ENCODE measurements at regions not wholly inside any gene's neighbourhood (a gene's known extent, or its start where the extent isn't known, plus 50 kb on each side); places are given as distances from the start of the nearest gene placed in this dataset.
"Not testable (repeated sequence)": the region's sequence is repeated elsewhere in the genome, so short reads cannot be mapped to it uniquely, and the experiment has no call there.

DNA sequence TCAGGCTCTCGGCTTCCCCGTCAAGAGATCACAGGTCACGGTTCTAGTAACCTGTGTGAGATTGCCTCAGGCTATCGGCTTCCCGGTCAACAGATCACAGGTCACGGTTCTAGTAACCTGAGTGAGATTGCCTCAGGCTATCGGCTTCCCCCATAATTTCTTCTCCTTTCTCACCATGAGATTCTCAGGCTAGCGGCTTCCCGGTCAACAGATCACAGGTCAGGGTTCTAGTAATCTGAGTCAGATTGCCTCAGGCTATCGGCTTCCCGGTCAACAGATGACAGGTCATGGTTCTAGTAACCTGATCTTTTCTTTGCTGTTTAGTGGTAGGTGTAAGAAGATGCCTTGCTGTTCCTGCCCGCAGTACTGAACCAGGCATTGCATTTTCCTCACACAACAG is 418.2 kb upstream of the ZNF717 start:
- no peak for DNase-seq (ENCODE audit: low spot score)

DNA sequence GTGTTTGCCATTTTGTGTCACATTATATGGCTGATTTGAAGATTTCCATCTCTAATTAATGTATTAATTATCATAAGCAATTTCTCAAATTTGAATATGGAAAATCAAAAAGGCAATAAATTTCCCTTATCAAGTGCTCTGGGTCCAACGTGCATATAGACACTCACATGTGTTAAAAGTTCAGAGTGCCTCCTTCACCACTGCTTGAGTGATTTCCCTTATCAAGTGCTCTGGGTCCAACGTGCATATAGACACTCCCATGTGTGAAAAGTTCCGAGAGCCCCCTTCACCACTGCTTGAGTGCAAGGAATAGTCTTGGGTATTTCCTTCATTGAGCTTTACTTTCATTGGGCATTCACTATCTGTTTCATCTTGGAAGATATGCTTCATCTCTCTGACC is 421.0 kb upstream of the ZNF717 start:
- no peak for DNase-seq (ENCODE audit: low spot score)

DNA sequence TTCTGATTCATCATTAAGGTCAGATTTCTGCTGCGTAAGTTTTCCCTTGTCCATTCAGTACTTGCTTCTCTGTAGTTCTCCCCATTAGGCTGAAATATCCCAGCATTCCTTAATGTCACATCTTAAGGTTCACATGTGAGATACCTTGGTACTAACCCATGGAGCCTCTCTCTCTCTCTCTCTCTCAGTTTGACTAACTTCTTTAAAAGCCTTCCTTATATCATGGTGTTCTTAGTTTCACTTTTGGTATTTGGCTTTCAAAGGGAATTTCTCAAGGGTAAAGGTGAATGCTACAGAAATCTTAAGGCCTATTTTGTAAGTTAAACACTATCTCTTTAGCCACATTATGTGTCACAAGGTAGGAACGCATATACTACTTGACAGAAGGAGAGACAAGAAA is 427.3 kb upstream of the ZNF717 start:
- DNase-seq (ENCODE audit: low spot score): no peak

DNA sequence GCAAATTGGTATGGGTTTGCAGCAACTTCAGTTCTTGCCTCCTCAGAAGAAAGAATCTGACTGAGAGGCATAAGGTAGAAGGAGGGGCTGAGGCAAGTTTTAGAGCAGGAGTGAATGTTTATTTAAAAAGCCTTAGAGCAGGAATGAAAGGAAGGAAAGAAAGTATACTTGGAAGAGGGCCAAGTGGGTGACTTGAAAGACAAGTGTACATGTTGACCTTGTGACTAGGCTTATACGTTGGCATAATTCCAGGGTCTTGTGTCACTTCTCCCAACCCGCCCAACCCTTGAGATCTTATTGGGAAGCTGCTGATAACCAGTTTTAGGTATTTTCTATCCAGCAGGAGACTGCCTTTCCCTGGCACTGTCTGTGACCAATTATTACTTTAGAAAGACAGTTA is 436.9 kb upstream of the ZNF717 start:
- DNase-seq (ENCODE audit: low spot score): no peak

DNA sequence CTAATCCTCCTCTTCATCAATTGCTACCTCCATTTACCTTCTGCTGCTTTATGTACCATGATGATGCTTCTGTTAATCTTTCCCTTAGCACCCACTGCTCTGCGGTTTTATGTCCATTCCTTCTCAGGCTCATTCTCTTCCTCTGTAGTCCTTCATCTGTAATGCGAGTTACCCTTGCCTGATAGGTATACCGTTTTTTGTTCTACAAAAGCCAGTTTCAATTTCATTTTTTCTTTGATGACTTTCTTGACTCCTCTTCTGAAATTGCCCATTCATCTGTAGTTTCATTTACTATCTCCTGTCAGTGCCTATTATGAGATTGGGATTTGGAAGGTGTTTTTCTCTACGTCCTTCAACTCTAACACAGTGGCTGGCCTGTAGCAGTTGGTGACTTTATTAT is 445.9 kb upstream of the ZNF717 start:
- DNase-seq (ENCODE audit: low spot score): no peak

DNA sequence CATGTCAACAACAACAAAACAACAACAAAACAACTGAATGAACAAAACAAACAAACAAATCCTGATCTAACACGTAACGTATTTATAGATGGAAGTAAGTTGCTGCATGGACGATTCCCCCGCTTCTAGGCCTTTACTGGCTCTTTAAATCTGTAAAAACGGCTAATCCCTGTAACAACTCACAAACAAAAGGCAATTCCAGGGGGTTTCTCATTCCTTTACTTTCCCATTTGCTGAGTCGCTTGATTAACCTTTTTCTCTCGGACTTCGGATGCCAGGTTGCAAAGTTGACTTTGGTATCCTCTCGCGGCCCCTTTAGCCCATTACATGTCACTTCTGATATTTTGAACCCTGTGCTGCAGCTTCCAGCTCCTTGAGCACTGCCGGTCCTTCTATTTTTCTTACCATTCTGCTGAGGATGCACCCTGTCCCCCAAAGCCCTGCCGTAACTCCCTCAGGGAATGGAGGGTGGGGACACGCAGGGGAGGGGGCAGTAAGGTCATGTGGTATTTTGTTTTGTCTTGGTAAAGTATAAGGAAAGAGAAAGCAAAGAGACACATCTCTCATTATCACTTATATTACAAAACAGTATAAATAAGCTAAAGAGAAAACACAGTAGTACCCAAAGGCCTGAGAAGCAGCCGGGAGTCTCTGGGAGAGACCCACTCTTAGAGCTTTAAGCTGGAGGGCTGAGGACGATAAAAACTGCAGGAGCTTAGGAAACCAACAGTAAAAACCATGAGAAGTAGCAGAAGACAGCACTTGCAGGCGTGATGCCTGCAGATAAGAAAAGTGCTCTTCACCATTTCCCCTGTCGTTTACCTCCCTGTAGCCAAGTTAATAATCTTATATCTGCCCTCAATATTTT is 457.8 kb upstream of the ZNF717 start:
- no peak for DNase-seq (ENCODE audit: low spot score)

DNA sequence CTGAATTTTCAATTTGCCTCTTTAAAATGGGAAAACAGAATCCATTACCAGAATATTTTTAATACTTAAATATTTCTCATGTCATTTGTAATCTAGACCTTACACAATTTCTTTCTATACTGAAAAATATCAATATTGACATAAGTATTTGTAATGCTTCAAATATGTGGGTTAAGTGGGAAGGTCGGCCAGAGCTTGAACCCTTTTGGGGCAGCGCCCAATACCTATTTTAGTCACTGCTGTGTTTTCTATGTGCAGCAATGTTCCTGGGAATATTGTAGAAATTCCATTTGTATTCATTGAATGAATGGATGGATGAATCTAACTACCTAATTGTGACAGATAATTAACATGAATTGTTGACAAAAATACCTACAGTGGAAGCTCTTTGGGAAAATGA is 459.7 kb upstream of the ZNF717 start:
- no peak for DNase-seq (ENCODE audit: low spot score)

DNA sequence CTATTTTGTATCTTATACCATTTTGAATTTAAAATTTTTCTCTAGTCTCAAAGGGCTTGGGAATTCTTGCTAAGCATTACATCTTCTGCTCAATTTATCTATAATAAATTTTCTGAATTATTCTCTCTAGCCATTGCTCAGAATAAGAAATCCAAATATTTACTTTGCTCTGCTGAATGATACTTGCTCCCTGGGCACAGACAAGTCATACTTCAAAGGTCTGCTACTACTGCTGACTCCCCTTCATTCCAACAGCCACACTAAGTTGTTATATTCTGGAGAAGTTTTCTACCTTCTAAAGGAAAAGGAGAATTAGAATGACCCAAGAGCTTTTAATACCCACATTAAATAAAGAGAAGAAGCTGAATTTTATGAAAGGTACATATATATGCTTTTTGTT is 460.3 kb upstream of the ZNF717 start:
- no peak for DNase-seq (ENCODE audit: low spot score)

DNA sequence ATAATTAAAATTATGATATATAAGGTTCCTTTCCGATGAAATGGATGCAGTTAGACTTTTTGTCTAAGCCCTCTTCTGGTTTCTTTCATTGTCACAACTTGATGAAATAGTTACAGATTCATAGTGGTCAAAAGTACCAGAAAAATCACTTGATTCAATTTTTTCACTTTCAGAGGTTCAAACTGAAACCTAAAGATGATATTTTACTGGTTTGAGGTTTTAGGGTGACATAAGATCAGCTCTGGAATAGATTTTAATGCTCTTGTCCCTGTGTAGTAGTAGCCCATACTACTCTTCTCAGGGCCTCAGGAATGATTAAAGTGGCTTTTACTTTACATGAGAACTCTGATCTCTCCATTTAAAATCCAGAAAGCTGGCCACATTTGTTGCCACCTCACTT is 479.1 kb upstream of the ZNF717 start:
- DNase-seq (ENCODE audit: low spot score): no peak

DNA sequence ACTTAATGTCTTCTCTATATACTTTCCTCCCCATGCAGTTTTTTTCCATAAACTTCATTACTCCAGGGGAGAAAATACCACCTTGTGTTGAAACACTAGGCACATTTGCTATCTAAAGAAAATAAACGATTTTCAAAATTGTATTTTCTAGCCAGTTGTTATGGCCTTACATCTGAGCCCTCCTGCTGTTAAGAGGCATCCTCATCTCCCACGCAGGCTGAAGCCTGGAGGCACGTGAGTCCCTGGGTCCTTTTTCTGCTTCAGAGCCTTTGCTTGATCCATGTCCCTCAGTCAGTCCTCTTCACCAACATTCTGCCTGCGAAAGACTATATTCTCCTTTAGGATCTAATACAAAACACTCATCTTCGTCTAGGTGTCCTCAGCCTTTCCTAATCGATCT is 479.6 kb upstream of the ZNF717 start:
- DNase-seq (ENCODE audit: low spot score): no peak

DNA sequence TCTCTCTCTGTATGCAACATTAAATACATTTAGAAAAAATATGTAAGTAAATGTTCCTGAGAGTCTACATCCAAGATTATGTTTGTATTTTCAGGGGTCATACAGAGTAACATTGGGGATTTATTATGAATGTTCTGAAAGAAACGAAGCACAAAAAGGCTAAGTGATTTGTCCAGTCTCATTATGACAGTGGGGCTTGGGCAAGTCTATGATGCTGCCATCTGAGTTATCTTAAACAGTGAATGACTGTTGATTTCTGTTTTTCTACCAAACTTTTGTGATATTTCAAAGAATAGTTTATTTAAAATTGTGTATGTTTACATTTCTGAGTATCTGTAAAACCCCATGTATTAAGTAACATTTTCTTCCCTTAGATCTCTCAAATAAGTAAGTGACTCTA is 481.2 kb upstream of the ZNF717 start:
- no peak for DNase-seq (ENCODE audit: low spot score)

DNA sequence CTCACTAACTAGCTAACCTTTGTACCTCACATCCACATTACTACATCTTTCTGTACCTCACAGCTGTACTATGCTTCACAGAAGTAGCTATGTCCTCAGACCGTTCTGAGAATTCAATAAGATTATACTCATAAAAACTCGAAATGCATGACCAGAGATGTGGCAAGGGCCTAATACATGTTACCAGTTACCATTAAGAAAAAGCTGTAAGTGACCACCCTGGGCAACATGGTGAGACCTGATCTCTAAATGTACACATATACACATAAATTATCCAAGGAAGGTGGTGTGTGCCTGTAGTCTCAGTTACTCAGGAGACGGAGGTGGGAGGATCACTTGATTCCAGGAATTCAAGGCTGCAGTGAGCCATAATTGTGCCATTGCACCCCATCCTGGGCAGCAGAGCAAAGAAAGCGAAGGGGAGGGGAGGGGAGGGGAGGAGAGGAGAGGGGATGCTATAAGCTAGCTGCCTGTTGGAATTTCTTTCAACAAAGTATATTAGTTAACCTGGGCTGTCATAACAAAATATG is 482.6 kb upstream of the ZNF717 start:
- no peak for DNase-seq (ENCODE audit: low spot score)

DNA sequence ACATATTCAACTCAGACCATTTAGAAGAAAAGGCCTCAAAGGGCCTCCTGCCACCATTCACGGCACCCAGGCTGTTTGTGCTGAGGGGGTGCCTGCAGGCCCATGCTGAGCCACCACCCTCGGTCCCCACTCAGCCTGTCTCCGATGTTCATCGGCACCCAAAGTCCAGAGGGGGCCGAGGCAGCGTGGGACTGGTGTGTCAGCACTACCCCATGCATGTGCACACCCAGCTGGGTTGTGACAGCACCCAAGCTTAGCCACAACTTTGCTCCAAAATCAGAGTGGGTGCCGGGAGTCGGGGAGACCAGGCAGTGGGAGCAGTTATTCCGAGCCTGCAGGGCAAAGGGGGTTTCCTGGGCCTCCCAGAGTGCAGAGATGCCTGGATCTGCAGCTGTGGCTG is 508.5 kb upstream of the ZNF717 start:
- DNase-seq (ENCODE audit: low spot score): no peak

DNA sequence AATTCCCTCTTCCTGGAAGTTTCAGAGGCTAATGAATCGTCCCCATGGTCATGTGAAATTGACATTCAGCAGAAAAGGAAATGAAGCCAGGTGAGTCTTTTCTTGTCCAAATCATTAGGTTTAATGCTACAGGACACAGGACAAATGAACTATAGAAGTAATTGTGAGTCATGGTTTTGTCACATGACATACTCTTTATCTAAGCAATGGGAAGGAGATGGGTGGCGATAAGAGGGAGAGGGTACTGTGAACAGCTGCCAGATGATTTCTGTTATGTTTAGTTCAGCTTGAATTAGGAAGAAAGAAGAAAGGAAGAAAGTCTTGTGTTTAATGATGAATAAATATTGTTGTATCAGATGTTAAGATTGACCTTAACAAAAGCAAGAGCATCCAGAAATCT is 515.4 kb upstream of the ZNF717 start:
- peak; percentile 4 for DNase-seq (ENCODE audit: low spot score)

DNA sequence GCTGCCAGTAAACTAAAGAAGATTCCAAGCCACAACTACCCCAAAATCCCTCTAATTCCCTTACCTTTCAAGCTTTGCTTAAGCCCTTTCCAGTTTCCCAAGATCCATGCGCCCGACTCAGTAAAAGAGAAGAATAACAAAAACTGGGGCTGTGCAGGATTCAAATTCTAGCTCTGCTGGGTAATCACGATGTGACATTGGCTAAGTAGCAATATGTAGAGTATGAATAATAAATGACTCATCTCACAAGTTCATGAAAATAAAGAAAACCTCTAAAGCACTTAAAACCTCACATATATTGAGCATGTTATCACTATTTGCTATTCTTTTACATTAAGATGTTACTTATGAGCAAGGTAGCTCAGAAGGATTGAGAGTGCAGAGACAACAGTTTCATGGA is 522.2 kb upstream of the ZNF717 start:
- DNase-seq (ENCODE audit: low spot score): no peak

DNA sequence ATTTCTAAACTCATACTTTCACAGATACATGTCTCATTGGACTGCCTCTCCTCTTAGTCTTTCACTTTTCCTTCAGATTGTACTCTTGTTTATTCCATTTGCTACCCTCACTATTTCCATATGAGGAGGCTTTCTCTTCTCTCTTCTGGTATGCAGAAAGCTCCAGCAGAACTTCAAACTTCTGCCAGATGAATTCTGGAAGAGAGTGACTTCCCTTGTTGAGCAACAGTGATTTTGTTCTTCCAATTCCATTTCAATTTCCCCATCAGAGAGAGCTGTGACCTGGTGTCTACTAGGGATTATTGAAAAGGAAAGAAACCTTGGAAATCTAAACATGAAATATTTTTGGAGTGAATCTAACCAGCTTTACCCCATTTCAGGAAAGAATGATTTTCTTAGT is 523.2 kb upstream of the ZNF717 start:
- DNase-seq (ENCODE audit: low spot score): no peak

DNA sequence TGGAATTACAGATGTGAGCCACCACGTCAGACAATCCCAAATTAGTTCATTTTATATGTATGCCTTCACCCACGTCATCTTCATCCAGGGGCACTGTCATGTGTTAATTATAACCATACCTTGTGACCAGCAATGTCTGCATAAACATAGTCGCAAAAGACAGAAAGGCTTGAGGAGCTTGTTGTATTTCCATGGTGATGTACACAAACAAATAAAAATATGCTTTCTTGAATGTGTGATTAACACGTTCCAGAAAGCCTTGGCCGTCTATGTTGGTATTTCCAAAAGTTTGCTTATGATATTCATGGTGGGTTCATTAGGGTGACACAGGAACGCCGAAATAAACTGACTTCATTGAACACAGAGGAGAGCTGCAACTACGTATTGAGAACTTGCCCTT is 524.7 kb upstream of the ZNF717 start:
- DNase-seq (ENCODE audit: low spot score): no peak

DNA sequence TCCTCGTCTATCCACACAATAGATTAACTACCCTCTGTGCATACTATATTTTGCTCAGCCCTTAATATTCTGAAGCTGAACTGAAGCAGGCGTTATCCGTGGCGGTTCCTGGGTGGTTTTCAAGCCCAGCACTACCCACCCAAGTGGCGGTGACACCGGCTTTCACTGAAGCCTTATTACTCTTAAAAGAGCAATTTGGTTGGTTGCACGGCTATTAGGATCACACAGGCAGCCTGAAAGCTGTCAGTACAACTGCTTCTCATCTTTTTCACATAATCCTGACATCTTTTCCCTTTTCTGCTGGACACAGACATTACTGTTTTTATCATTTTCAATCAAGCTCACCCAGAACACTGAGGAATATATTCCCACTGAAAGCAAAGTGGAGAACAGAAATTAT is 525.3 kb upstream of the ZNF717 start:
- no peak for DNase-seq (ENCODE audit: low spot score)

DNA sequence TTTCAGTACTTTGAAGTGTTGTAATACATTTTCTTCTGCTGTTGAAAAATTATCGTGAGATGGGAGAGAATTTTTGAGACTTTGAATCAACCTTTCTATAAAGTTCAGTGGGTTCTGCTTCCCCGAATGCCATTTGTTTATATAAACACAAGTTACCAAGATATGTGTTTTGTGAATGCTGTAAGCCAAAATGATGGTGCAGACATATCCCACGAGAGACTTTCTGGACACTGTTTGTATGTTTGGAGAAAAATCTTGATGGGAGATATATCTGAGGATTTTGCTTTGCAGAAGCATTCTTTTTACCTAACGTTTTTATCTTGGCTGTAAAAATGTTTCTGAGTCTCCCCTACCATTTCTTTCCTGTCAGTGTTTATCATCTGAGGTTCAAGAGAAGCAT is 526.6 kb upstream of the ZNF717 start:
- no peak for DNase-seq (ENCODE audit: low spot score)

DNA sequence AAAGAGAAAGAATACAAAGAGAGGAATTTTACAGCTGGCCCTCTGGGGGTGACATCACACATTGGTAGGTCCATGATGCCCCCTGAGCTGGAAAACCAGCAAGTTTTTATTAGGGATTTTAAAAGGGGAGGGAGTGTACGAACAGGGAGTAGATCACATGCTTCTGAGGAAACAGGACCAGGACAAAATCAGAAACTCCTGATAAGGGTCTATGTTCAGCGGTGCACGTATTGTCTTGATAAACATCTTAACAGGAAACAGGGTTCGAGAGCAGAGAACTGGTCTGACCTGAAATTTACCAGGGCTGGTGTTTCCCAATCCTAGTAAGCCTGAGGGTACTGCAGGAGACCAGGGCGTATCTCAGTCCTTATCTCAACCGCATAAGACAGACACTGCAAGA is 530.6 kb upstream of the ZNF717 start:
- DNase-seq (ENCODE audit: low spot score): not testable (repeated sequence)

DNA sequence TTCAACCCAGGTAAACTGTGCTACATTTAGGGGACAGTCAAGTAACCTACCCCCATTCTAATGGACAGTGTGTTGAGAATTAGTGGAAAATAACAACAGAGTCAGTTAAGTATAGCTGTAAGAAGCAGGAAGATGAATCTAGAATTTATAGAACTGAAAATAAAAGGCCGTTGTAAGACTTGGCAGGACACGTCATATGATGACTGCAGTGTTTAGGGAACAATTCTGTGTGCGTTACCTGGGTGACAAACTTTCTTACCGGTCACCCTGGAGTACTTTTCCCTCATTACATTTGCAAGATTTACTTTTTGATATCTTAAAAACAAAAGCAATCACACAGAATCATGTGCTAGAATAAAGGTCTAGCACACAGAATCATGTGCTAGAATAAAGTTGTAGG is 536.3 kb upstream of the ZNF717 start:
- no peak for DNase-seq (ENCODE audit: low spot score)

DNA sequence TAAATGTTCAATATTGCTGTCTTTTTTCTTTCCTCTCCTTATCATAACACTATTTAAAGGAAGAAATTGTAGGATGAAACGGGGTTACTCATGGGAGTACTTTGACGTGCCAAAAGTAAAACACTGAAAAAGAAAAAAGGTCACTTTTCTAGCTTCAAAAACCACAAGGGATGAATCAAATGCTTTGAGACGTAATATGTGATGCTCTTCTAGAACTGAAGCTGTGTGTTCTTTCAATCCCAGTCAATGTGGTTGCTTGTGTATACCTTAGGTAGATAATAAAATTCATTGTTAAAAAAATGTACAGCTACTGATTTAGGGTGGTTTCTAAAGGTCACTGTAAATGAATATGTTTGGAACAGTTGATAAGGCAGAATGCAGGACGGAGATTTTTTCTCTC is 538.8 kb upstream of the ZNF717 start:
- peak; percentile 84 for DNase-seq (ENCODE audit: low spot score)

DNA sequence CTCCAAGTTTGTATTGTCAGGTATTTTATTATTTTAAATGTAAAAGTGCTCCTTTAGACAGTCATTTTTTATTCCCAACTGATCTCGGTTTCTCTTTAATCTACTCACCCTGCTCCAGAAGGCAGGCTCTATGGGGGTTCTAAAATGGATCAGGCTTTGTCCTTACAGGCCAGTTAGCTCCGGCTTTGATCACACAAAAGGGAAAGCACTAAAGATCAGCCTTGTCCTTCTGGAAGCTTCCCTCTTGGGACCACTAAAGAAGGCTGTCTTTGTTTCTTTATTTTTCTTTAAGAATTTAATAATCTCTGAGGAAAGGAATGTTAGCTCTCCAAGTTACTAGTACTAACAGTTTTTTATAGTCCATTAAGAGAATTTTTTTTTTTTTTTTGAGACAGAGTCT is 560.5 kb upstream of the ZNF717 start:
- DNase-seq (ENCODE audit: low spot score): peak; percentile 69

DNA sequence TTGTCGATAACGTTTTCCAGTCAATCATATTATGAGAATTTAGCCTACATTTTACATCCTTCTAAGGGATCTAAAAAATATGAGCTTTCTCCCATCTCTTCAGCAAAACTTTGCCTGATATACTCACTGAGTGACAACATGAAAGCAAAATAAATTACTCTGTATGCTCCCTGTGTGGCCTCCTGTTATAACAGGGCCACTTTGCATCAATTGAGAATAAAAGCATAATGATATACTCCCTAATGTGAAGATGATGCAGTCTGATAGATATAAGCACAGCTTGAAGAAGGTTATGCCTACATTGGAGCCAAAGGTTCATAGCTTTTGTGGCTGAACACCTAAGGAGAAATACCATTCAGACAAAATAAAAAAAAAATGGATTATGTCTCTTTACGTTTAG is 561.3 kb upstream of the ZNF717 start:
- DNase-seq (ENCODE audit: low spot score): no peak
